ENCODE measurements at regions not wholly inside any gene's neighbourhood (a gene's known extent, or its start where the extent isn't known, plus 50 kb on each side); places are given as distances from the start of the nearest gene placed in this dataset.

GRCh38 chr1:56291374-56291919 lies 287.9 kb downstream of the PLPP3 start:
- TF ChIP-seq, protein P1, sequence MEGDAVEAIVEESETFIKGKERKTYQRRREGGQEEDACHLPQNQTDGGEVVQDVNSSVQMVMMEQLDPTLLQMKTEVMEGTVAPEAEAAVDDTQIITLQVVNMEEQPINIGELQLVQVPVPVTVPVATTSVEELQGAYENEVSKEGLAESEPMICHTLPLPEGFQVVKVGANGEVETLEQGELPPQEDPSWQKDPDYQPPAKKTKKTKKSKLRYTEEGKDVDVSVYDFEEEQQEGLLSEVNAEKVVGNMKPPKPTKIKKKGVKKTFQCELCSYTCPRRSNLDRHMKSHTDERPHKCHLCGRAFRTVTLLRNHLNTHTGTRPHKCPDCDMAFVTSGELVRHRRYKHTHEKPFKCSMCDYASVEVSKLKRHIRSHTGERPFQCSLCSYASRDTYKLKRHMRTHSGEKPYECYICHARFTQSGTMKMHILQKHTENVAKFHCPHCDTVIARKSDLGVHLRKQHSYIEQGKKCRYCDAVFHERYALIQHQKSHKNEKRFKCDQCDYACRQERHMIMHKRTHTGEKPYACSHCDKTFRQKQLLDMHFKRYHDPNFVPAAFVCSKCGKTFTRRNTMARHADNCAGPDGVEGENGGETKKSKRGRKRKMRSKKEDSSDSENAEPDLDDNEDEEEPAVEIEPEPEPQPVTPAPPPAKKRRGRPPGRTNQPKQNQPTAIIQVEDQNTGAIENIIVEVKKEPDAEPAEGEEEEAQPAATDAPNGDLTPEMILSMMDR (conservative IDR thresholded peaks at IDR 0.05; ENCODE audit: low read depth, low read length), result no peak
- TF ChIP-seq EZH2 (IDR thresholded peaks at IDR 0.05; ENCODE audit: low read length, unreplicated experiment) (no peak), EZH2phosphoT487 (IDR thresholded peaks at IDR 0.05; ENCODE audit: borderline replicate concordance, low read length) (no peak)
- ChIA-PET CTCF (no interaction called here), POLR2A (ENCODE audit: unreplicated experiment) (no interaction called here)
- Histone ChIP-seq H3K9me2 (replicated peaks; ENCODE audit: low read length) (no peaks in the 10 kb centered on the region; the same call in 1 of the 2 replicates), H3K4me2 (ENCODE audit: low read length) (no peak overlapping the region), H3K9ac (ENCODE audit: low read length) (no peak overlapping the region), H2AFZ (ENCODE audit: low read length) (no peak overlapping the region), H3K79me2 (ENCODE audit: low read length) (no peaks in the 10 kb centered on the region), H4K20me1 (ENCODE audit: low read length) (no peaks in the 10 kb centered on the region), H3F3A (ENCODE audit: low read length, unreplicated experiment) (no peaks in the 10 kb centered on the region), H3K36me3 (ENCODE audit: low read depth, low read length) (no peaks in the 10 kb centered on the region), H3K4me1 (ENCODE audit: insufficient read depth, low read length) (0 out of 2 replicates have a peak, but pooled peaks cover 4% of the 10 kb centered on the region), H3K9me3 (ENCODE audit: low read length) (no peaks in the 10 kb centered on the region), H3K27me3 (ENCODE audit: low read length) (no peaks in the 10 kb centered on the region), H3K27ac (ENCODE audit: low read length) (no peak overlapping the region), H3K4me3 (ENCODE audit: low read length) (no peak overlapping the region)
- ATAC-seq, result no peak
- no TSS peak for BruUV-seq (replicated peaks)
- no peak for DNase-seq
- intact Hi-C loops (cut with micrococcal nuclease), result no loop called here

- Histone ChIP-seq H3K27me3 (ENCODE audit: low read length) (no peaks in the 10 kb centered on the region), H2AFZ (ENCODE audit: low read length) (no peak overlapping the region), H3K9me3 (ENCODE audit: low read length) (no peaks in the 10 kb centered on the region), H4K20me1 (ENCODE audit: low read length) (no peaks in the 10 kb centered on the region), H3K4me2 (ENCODE audit: low read length) (no peak overlapping the region), H3F3A (ENCODE audit: low read length, unreplicated experiment) (no peaks in the 10 kb centered on the region), H3K4me3 (ENCODE audit: low read length) (no peak overlapping the region), H3K9me2 (replicated peaks; ENCODE audit: low read length) (no peaks in the 10 kb centered on the region; the same call in 1 of the 2 replicates), H3K27ac (ENCODE audit: low read length) (no peak overlapping the region), H3K4me1 (ENCODE audit: insufficient read depth, low read length) (peaks cover 18% of the 10 kb centered on the region; the same call in 1 of the 2 replicates), H3K9ac (ENCODE audit: low read length) (no peak overlapping the region), H3K36me3 (ENCODE audit: low read depth, low read length) (no peaks in the 10 kb centered on the region), H3K79me2 (ENCODE audit: low read length) (no peaks in the 10 kb centered on the region)
- no TSS peak for BruUV-seq (replicated peaks)
- DNase-seq (peak; percentile 8), ATAC-seq (no peak)
- no peak for TF ChIP-seq EZH2 (IDR thresholded peaks at IDR 0.05; ENCODE audit: low read length, unreplicated experiment)
- TF ChIP-seq EZH2phosphoT487 (IDR thresholded peaks at IDR 0.05; ENCODE audit: borderline replicate concordance, low read length), result no peak
- TF ChIP-seq, protein P1 (conservative IDR thresholded peaks at IDR 0.05; ENCODE audit: low read depth, low read length), result no peak; the same call in 1 of the 2 replicates
- intact Hi-C loops (cut with micrococcal nuclease), result no loop called here
- ChIA-PET POLR2A (ENCODE audit: unreplicated experiment) (no interaction called here), CTCF (no interaction called here)
Observed at GRCh38 chr1:56289260-56289659, 290.1 kb downstream of the PLPP3 start.

DNA sequence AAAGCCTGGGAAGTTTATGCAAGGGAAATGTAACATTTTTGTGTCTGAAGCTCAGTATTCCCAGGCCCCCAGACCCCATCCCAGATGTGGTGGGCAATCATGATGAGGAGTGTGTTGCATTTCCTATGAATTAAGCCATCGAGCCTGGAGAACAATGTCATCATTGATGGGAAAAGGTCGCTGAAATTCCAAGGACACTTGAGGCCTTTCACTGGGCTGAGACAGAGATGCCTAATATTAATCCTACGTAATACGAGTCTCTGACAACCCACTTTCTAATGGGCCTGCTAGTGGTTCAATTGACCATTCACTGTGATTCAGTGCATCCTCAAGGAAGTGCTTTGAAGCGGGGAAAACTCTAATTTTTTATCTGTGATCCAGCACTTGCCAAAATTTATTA lies 291.6 kb downstream of the PLPP3 start:
- Histone ChIP-seq H3K27ac (ENCODE audit: low read length) (no peak overlapping the region), H4K20me1 (ENCODE audit: low read length) (no peaks in the 10 kb centered on the region), H3K4me1 (ENCODE audit: insufficient read depth, low read length) (peaks cover 18% of the 10 kb centered on the region; the same call in 1 of the 2 replicates), H3K27me3 (ENCODE audit: low read length) (no peaks in the 10 kb centered on the region), H3K4me2 (ENCODE audit: low read length) (no peak overlapping the region), H3K36me3 (ENCODE audit: low read depth, low read length) (no peaks in the 10 kb centered on the region), H3F3A (ENCODE audit: low read length, unreplicated experiment) (no peaks in the 10 kb centered on the region), H3K9me2 (replicated peaks; ENCODE audit: low read length) (no peaks in the 10 kb centered on the region), H2AFZ (ENCODE audit: low read length) (no peak overlapping the region), H3K79me2 (ENCODE audit: low read length) (no peaks in the 10 kb centered on the region), H3K4me3 (ENCODE audit: low read length) (no peak overlapping the region), H3K9me3 (ENCODE audit: low read length) (no peaks in the 10 kb centered on the region), H3K9ac (ENCODE audit: low read length) (no peak overlapping the region)
- POLR2A ChIA-PET (ENCODE audit: unreplicated experiment), result no interaction called here
- DNase-seq (no peak), ATAC-seq (no peak)
- intact Hi-C loops (cut with micrococcal nuclease), result no loop called here
- TF ChIP-seq, protein P1 (conservative IDR thresholded peaks at IDR 0.05; ENCODE audit: low read depth, low read length), result no peak
- TF ChIP-seq EZH2 (IDR thresholded peaks at IDR 0.05; ENCODE audit: low read length, unreplicated experiment) (no peak), EZH2phosphoT487 (IDR thresholded peaks at IDR 0.05; ENCODE audit: borderline replicate concordance, low read length) (no peak)
- CTCF ChIA-PET, result no interaction called here
- no TSS peak for BruUV-seq (replicated peaks)
